Spleen (tissue), 7 donors: ENCODE measurements at regions not wholly inside any gene's neighbourhood (a gene's known extent, or its start where the extent isn't known, plus 50 kb on each side); places are given as distances from the start of the nearest gene placed in this dataset.

Source experiments
- CTCF ChIP-seq, 11 experiments: fragments of 200-600 bp in 7 of 11; fragments of 450-650 bp in 4 of 11; sonication (generic) in 4 of 11; IDR thresholded peaks in 8 of 11; conservative IDR thresholded peaks in 3 of 11; 1 replicate in 7 of 11; 2 replicates in 4 of 11; pipeline versions ENCODE4 v1.4.0 to v1.8.0; 2016 to 2021; ENCODE audit warnings: antibody characterized with exemption in 11 of 11, inconsistent platforms in 4 of 11, mild to moderate bottlenecking in 1 of 11
- POLR2A ChIP-seq, 3 donors: fragments of 450-650 bp; IDR thresholded peaks; one replicate each; pipeline ENCODE4 v1.5.1; 2017; ENCODE audit warnings: antibody characterized with exemption in 3 of 3, mild to moderate bottlenecking in 1 of 3
- donor health status: DM: no; HTN: no; CAD: no; lungs with moderate emphysema.
- donor health status: DM: no; HTN: no; CAD: no.
- donor health status: DM: no; HTN: no; CAD: no.

DNA sequence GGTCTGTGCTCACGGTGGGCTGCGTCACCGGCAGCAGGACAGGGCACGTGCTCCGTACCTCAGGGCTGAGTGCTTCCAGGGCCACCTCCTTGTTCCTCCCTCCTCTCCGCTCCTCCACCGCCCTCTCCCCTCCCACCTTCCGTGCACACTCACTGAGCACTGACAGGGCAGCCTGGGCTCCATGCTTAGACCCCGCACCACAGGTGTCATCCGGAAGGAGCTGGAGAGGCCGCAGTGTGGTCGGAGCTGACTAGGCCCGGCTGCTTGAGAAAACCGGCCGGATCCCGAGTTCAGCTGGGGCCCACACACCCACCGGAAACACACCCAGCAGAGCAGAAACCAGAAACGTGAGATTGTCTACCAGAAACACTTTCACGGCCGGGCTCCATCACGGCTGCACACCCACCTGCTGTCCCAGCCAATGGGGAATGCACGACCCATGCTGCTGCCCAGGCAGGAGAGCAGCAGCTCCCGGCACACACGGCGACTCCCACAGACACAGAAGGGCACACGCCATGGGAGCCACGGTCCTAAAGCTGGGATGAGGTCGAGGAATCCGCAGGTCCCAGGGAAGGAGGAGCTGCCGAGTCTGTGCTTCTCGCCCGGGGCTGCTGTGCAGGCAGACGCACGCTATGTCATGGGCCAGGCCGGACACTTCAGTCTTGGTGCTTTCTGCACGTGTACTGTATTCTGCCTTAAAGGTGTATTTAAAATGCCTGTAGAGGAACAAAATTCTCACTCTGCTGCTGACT, 55.0 kb upstream of the ZNF469 start:
- TF ChIP-seq POLR2A (IDR thresholded peaks at IDR 0.05) (no peak), CTCF (IDR thresholded peaks at IDR 0.05 in 8 of 11, conservative IDR thresholded peaks at IDR 0.05 in 3 of 11) (no peak)
